Ovary (tissue), 7 donors: ENCODE measurements at regions not wholly inside any gene's neighbourhood (a gene's known extent, or its start where the extent isn't known, plus 50 kb on each side); places are given as distances from the start of the nearest gene placed in this dataset.

Experiments used
- DNase-seq, 5 donors: peaks; one replicate each; pipeline ENCODE4 v3.0.0-alpha.2; 2019 to 2020
- H3K27ac ChIP-seq, 2 donors: fragments of 200-600 bp; one replicate each; pipeline versions ENCODE4 v1.5.1 to v1.8.0; 2019 to 2022
- H3K27me3 ChIP-seq: fragments of 200-600 bp; one replicate; pipeline ENCODE4 v1.8.0; 2022
- H3K36me3 ChIP-seq: fragments of 200-600 bp; sonication (generic); one replicate; pipeline ENCODE4 v1.5.1; 2019
- H3K4me1 ChIP-seq: one replicate; pipeline ENCODE4 v1.8.1; 2013; ENCODE audit warnings: mild to moderate bottlenecking, moderate library complexity; ENCODE audit not compliant: insufficient read depth
- H3K4me3 ChIP-seq: fragments of 200-600 bp; sonication (generic); one replicate; pipeline ENCODE4 v1.5.1; 2017
- H3K9me3 ChIP-seq, 2 donors: fragments of 200-600 bp in 1 of 2; sonication (generic) in 1 of 2; one replicate each; pipeline versions ENCODE4 v1.5.1 to v1.8.1; 2013 to 2019; ENCODE audit warnings: mild to moderate bottlenecking in 1 of 2, moderate library complexity in 1 of 2
- EP300 ChIP-seq: sonication (generic); formaldehyde crosslinking; IDR thresholded peaks from one replicate; pipeline ENCODE4 v1.6.1; 2017; ENCODE audit warnings: antibody characterized with exemption
- POLR2A ChIP-seq: fragments of 450-650 bp; IDR thresholded peaks from one replicate; pipeline ENCODE4 v1.6.1; 2017; ENCODE audit warnings: antibody characterized with exemption, mild to moderate bottlenecking, moderate library complexity
- WGBS, 3 donors: extraction: QIAGEN DNeasy Blood & Tissue Kit in 1 of 3; methylation state at CpG; one replicate each; pipeline versions ENCODE4 v1.1.5 to v1.1.7; 2013 to 2017; 5-methylcytosine and 5-hydroxymethylcytosine counted together
- intact Hi-C, 4 donors: fragments of 100-400 bp; cut with DNase I; formaldehyde crosslinking; loops; one replicate each; pipeline versions ENCODE4 v1.11.0 to v1.15.1; 2022 to 2023
- TF ChIP-seq, protein P1 (sequence below), 3 donors: fragments of 450-650 bp in 2 of 3; fragments of 200-600 bp in 1 of 3; IDR thresholded peaks; one replicate each; pipeline versions ENCODE4 v1.5.1 to v1.8.0; 2016 to 2022; ENCODE audit warnings: antibody characterized with exemption in 3 of 3, mild to moderate bottlenecking in 1 of 3
- donor health status: DM: no; HTN: no; CAD: no; lungs with moderate emphysema.
- donor health status: DM: no; HTN: no; CAD: no.
- donor health status: Bipolar disorder and iron deficiency.
- donor health status: DM: no; HTN: no; CAD: no.
- donor health status: DM: yes; HTN: yes; CAD: no.

DNA sequence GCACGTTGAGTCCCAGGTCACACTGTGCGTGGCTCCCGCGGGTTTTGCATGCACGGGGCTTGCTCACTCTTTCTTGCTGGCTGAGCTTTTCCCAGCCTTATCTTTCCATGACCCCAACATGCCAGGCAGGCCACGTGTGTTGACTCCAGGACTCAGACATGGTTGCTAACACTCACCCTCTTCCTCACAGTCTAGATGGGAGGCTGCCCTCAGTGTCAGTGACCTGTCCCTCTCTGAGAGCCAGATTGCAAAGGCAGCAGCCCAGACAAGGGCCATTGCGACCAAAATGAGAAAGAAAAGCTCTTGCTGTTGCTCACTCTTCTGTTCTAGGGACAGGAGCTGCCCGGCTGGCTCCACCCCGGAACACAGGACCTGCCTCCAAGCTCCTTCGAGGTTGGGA is 113.7 kb downstream of the TMEM18 start:
- DNase-seq = no peak
- no peak overlapping the region for H3K27ac ChIP-seq
- H3K27me3 ChIP-seq = no peaks in the 10 kb centered on the region
- no peaks in the 10 kb centered on the region for H3K9me3 ChIP-seq
- intact Hi-C loops = no loop called here
- no peaks in the 10 kb centered on the region for H3K4me1 ChIP-seq
- TF ChIP-seq POLR2A (no peak), EP300 (no peak)
- TF ChIP-seq, protein P1, sequence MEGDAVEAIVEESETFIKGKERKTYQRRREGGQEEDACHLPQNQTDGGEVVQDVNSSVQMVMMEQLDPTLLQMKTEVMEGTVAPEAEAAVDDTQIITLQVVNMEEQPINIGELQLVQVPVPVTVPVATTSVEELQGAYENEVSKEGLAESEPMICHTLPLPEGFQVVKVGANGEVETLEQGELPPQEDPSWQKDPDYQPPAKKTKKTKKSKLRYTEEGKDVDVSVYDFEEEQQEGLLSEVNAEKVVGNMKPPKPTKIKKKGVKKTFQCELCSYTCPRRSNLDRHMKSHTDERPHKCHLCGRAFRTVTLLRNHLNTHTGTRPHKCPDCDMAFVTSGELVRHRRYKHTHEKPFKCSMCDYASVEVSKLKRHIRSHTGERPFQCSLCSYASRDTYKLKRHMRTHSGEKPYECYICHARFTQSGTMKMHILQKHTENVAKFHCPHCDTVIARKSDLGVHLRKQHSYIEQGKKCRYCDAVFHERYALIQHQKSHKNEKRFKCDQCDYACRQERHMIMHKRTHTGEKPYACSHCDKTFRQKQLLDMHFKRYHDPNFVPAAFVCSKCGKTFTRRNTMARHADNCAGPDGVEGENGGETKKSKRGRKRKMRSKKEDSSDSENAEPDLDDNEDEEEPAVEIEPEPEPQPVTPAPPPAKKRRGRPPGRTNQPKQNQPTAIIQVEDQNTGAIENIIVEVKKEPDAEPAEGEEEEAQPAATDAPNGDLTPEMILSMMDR (IDR thresholded peaks at IDR 0.05) = no peak
- no peaks in the 10 kb centered on the region for H3K36me3 ChIP-seq
- no peak overlapping the region for H3K4me3 ChIP-seq
- 67 to 73% (median 70%) methylated on average over 10 of the region's 10 CpGs for WGBS, 3 donors

DNA sequence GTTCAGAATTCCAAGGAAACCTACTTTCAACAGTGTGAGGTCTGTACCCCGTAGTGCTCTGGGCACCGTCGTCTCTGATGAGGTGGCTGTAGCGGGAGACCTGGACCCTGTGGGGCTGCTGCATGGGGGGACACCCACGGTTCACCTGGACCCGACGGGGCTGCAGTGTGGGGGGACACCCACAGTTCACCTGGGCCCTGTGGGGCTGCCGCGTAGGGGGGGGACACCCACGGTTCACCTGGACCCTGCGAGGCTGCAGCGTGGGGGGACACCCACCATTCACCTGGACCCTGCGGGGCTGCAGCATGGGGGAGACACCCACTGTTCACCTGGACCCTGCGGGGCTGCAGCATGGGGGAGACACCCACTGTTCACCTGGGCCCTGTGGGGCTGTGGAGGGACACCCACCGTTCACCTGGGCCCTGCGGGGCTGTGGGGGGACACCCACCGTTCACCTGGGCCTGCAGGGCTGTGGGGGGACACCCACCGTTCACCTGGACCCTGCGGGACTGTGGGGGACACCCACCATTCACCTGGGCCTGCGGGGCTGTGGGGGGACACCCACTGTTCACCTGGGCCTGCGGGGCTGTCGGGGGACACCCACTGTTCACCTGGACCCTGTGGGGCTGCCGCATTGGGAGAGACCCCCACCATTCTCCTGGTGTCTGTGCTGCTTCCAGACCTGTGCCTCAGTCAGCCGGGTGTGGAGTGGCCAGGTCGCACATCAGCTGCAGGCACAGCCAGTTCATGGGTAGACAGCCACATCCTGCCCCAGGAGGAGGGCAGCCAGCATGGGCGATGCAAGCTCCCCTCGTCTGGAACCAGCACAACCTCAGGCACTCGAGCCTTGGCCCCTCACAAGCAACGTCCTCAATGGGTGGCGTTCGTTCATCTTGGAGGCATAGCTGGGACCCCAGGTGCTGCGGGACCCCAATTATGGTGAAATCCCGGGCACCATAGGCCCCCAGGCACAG is 114.5 kb downstream of the TMEM18 start:
- Histone ChIP-seq H3K9me3 (no peaks in the 10 kb centered on the region), H3K4me3 (no peak overlapping the region), H3K27me3 (no peaks in the 10 kb centered on the region), H3K4me1 (no peaks in the 10 kb centered on the region), H3K27ac (no peak overlapping the region), H3K36me3 (no peaks in the 10 kb centered on the region)
- intact Hi-C loops = no loop called here
- 71 to 75% (median 75%) methylated on average over 26 to 33 of the region's 33 CpGs for WGBS, 3 donors
- DNase-seq = no peak
- TF ChIP-seq, protein P1 (IDR thresholded peaks at IDR 0.05) = no peak
- TF ChIP-seq EP300 = no peak

DNA sequence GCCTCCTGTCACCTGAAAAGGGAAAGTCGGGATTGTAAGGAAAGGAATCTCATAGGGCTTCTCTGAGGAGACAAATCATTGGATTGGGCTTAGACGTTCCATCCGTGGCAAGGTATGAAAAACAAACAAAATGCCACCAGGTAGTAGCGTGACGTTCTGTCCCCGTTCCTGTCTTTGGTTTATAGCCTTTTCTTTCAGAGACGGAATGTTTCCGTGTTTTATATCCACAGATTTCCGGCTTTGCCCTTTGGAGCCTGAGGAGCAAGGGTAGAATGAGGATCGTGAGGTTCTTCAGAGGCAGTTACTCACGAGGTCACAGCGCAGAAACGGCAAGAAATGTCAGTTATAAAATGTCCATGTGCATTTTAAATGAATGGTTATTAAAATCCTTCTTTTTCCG is 118.3 kb downstream of the TMEM18 start:
- no peak overlapping the region for H3K4me3 ChIP-seq
- 77 to 81% (median 80%) methylated on average over 14 of the region's 14 CpGs for WGBS, 3 donors
- intact Hi-C loops = no loop called here
- TF ChIP-seq, protein P1 (IDR thresholded peaks at IDR 0.05) = no peak
- TF ChIP-seq POLR2A = no peak
- TF ChIP-seq EP300 = no peak
- H3K36me3 ChIP-seq = no peaks in the 10 kb centered on the region
- H3K9me3 ChIP-seq = no peaks in the 10 kb centered on the region
- DNase-seq = no peak
- H3K27ac ChIP-seq = no peak overlapping the region
- no peaks in the 10 kb centered on the region for H3K27me3 ChIP-seq
- H3K4me1 ChIP-seq = no peaks in the 10 kb centered on the region

DNA sequence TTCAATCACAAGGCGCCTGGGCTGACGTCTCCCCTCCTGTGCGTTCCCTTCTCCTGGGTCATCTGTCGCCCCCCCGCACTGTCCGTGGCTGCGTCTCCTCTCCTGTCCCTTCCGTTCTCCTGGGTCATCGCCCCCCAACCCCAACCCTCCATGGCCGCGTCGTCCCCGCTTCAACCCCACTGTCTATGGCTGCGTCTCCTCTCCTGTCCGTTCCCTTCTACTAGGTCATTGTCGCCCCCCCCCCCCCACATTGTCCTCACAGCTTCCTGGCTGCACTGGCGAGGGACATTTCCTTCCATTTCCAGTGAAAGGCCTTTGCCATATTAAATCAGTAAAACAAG is 118.9 kb downstream of the TMEM18 start:
- DNase-seq = no peak
- no peak for TF ChIP-seq POLR2A
- TF ChIP-seq, protein P1 (IDR thresholded peaks at IDR 0.05) = no peak
- no peak for TF ChIP-seq EP300
- Histone ChIP-seq H3K36me3 (no peaks in the 10 kb centered on the region), H3K27me3 (no peaks in the 10 kb centered on the region), H3K4me1 (no peaks in the 10 kb centered on the region), H3K4me3 (no peak overlapping the region), H3K27ac (no peak overlapping the region), H3K9me3 (no peaks in the 10 kb centered on the region)
- intact Hi-C loops = no loop called here
- 81 to 88% (median 84%) methylated on average over 17 of the region's 17 CpGs for WGBS, 3 donors
